Endothelial cell of umbilical vein (primary cell): ENCODE measurements at regions not wholly inside any gene's neighbourhood (a gene's known extent, or its start where the extent isn't known, plus 50 kb on each side); places are given as distances from the start of the nearest gene placed in this dataset.

Experiments
- MAX ChIP-seq: IDR thresholded peaks from 2 replicates; pipeline ENCODE4 v1.6.1; 2011; ENCODE audit not compliant: insufficient read depth, insufficient read length
- POLR2A ChIP-seq: IDR thresholded peaks from 2 replicates; pipeline ENCODE4 v1.6.1; 2012; ENCODE audit warnings: low read depth, mild to moderate bottlenecking, control low read depth, low read length
- TF ChIP-seq, protein P1 (sequence below), 2 donors: IDR thresholded peaks; 1 replicate in 1 of 2; 2 replicates in 1 of 2; pipeline ENCODE4 v1.5.1; 2011; ENCODE audit warnings: low read length in 2 of 2, mild to moderate bottlenecking in 2 of 2, moderate library complexity in 2 of 2, control low read depth in 1 of 2, inconsistent platforms in 1 of 2, low read depth in 1 of 2; ENCODE audit not compliant: insufficient read depth in 1 of 2; ENCODE audit errors: extremely low read depth in 1 of 2

GRCh38 chr5:42887575-42887974, 75.9 kb upstream of the SELENOP start:
- TF ChIP-seq, protein P1, sequence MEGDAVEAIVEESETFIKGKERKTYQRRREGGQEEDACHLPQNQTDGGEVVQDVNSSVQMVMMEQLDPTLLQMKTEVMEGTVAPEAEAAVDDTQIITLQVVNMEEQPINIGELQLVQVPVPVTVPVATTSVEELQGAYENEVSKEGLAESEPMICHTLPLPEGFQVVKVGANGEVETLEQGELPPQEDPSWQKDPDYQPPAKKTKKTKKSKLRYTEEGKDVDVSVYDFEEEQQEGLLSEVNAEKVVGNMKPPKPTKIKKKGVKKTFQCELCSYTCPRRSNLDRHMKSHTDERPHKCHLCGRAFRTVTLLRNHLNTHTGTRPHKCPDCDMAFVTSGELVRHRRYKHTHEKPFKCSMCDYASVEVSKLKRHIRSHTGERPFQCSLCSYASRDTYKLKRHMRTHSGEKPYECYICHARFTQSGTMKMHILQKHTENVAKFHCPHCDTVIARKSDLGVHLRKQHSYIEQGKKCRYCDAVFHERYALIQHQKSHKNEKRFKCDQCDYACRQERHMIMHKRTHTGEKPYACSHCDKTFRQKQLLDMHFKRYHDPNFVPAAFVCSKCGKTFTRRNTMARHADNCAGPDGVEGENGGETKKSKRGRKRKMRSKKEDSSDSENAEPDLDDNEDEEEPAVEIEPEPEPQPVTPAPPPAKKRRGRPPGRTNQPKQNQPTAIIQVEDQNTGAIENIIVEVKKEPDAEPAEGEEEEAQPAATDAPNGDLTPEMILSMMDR (IDR thresholded peaks at IDR 0.05; ENCODE audit: extremely low read depth in 1 of 2, insufficient read depth in 1 of 2, low read depth in 1 of 2, low read length in 2 of 2): no peak
- no peak for TF ChIP-seq MAX
- no peak for TF ChIP-seq POLR2A
